HG03045 (cell line): ENCODE measurements at regions not wholly inside any gene's neighbourhood (a gene's known extent, or its start where the extent isn't known, plus 50 kb on each side); places are given as distances from the start of the nearest gene placed in this dataset.
A peak's percentile ranks its signal among the peaks of the same experiment; 100 is the strongest.

Source experiments
- ATAC-seq: cut with Tn5 transposase; IDR thresholded peaks from one replicate; pipeline ENCODE4 v1.9.1; 2021; ENCODE audit warnings: mild to moderate bottlenecking, moderate library complexity; ENCODE audit not compliant: unreplicated experiment

DNA sequence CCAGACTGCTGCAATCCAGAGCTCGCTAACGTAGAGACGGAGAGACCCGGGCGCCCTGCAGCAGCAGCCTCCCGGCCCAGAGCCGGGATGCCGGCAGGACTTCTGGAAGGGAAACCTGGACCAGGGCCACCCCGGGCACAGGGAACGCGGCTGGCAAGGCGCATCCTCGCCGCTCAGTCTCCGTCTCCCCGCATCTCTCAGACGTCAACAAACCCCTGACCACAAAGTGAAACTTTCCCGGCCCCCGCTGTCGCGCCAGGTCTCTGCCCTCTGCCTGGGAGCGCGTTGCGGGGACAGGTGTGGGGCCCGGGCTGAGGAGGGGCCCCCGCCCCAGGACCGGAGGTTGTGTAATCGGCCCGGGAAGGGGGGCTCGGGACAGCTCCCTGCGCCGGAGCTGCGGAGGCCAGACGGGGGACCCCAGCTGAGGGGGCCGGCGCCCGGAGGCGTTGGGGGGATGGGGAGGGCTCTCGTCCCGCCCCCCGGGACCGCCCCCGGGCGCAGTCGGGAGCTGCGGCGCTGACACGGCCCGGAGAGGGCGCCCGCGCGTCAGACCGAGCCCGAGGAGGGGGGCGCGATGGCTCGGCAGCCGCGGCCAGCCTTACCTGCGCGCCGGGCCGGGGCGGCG lies 116.6 kb upstream of the HIVEP3 start:
- peak; percentile 69 for ATAC-seq

- no peak for ATAC-seq
Measured at GRCh38 chr1:42034426-42034825, 115.7 kb upstream of the HIVEP3 start.

GRCh38 chr1:42033629-42034028 lies 114.9 kb upstream of the HIVEP3 start:
- no peak for ATAC-seq

DNA sequence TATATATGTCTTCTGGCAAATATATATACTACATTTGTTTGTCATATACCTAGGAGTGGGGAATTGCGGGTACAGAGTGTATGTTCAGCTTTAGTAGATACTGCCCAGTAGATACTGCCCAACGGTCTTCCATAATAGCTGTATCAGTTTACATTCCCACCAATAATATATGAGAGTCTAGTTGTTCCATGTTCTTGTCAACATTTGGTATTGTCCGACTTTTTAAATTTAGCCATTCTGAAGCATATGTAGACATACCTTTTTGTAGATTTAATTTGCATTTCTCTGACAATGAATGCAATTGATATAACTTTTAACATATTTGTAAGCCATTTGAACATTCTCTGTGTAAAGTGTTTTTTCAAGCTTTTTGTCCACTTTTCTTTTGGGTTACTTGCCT lies 99.0 kb upstream of the HIVEP3 start:
- no peak for ATAC-seq

DNA sequence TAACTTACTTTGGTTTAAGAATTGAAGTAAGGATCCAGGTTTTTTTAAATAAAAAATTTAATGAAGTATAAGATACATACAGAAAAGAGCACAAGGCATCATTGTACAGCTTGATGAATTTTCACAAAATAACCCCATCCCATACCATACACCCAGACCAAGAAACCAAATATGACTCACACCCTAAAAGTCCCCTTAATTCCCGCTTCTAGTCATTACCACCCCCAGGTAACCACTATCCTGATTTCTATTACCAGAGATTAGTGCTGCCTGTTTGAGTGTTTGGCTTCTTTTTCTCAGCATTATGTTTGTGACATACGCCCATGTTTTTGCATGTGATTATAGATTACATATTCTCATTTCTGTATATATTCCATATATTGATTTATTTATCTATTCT lies 98.5 kb upstream of the HIVEP3 start:
- no peak for ATAC-seq

GRCh38 chr1:42014823-42015222 lies 96.1 kb upstream of the HIVEP3 start:
- ATAC-seq, result no peak

DNA sequence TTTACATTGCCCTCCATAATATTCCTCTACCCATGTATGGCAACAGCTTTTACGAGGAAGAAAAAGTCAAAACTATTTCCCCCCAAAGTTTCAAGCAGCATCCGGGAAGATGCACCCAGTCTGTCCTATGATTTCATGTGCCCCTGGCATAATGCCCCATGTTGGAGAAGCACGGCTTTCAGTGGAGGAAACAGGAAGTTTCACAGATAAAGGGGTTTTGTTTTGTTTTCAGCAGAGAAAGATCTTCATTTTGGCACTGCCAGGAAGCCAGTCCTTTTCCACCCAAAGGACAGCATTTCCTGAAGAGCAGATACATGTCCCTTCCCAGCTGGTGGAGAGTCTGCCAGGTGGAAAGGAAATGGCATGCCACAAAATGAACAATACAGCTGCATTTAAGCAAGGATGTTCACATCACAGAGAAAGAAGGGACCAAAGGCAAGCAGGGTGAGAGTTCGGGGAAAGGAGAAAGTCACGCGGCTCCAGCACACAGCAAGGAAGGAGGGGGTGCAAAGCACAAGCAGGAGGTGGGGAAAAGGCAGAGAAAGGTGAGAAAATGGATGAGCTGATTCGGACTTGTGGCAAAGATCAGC lies 95.3 kb upstream of the HIVEP3 start:
- no peak for ATAC-seq

DNA sequence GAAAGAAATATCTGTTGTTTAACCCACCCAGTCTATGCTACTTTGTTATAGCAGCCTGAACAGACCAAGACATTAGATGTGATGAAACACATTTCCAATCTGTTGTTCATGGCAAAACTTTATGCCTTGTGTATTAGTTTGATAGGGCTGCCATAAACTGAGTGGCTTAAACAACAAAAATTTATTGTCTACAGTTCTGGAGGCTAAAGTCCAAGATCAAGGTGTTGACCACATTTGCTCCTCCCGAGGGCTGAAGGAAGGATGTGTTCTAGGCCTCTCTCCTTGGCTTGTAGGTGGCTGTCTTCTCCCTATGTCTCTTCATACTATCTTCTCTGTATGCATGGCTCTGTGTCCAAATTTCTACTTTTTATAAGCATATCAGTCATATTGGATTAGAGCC lies 94.1 kb upstream of the HIVEP3 start:
- no peak for ATAC-seq

- ATAC-seq, result no peak
Measured at GRCh38 chr1:42010381-42010780, 91.7 kb upstream of the HIVEP3 start.

DNA sequence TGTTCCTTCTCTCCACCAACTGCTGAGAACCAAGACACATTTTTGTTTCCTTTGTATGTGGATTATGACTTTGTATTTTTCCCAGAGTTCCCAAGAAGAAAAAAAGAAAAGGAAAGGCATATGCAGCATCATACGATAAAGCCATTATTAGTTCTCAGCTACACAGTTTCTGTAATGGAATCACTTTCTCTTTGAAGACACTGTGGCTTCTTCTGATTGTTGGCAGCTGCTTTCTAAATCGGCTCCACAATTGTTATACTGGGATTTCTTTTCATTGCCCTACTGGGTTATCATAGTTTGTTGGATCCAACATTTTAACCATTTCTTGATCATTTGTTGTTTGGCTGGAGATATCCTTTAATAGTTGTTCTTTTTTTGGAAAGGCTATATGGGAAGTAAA lies 89.5 kb upstream of the HIVEP3 start:
- ATAC-seq, result no peak

GRCh38 chr1:42006836-42007235 lies 88.1 kb upstream of the HIVEP3 start:
- ATAC-seq, result no peak

DNA sequence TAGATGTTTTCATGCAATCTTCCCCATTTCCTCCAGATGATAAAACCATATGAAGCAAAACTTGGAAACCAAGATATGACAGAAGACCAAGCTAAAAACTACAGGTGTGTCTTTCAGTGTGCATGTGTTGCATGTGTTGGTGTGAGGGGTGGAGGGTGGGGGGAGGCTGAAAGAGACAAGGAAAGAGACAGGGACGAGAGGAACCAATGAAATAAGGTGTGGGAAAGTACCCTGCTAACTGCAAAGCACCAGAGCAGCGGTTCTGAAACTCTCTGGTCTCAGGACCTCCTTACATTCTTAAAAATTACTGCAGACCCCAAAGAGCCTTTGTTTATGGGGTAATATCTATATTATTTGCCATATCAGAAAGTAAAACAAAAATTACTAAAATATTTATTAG lies 87.4 kb upstream of the HIVEP3 start:
- no peak for ATAC-seq

DNA sequence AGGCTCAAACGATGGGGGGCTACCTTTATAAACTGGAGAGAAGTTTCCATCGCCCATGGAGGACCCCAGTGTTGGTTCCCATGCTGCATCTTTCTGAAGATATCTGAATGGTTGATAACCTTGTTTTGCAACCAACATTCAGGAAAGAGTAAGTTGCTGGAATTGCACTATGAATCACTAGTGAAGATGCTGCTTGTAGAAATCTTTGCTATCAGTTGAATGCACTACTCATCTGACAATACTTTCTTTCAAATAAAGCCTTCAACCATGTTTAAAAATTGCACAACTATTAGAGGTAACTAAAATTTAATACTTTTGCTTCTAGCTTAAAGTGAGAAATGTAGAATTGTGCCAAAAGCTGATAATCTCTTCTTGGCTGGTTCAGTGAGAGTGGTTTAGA lies 86.8 kb upstream of the HIVEP3 start:
- ATAC-seq, result no peak

- ATAC-seq, result no peak
Measured at GRCh38 chr1:42004860-42005259, 86.1 kb upstream of the HIVEP3 start.

GRCh38 chr1:42004322-42004721 lies 85.6 kb upstream of the HIVEP3 start:
- ATAC-seq, result no peak

DNA sequence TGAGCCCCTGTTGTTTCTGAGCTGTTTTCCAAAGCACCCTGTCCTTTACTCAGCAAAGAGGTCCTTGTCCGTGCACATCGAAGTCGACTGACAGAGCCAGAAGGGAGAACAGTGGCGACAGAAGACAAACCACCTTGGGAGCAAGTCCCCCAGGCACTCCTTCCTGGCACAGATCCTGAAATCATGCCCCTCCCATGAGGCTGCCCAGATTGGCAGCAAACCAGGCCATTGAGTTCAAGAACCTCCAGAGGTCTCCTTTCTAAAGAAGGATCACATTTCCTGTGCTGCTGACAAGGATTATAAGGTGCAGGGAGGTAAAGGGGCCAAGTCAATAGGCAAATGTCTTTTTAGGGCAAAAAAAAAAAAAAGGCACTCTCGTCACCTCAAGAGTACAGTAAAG lies 84.7 kb upstream of the HIVEP3 start:
- no peak for ATAC-seq

- ATAC-seq, result no peak
Measured at GRCh38 chr1:42002220-42002619, 83.5 kb upstream of the HIVEP3 start.

GRCh38 chr1:42000766-42001165 lies 82.0 kb upstream of the HIVEP3 start:
- no peak for ATAC-seq

GRCh38 chr1:41999884-42000283 lies 81.2 kb upstream of the HIVEP3 start:
- ATAC-seq, result no peak

GRCh38 chr1:41998250-41998649 lies 79.5 kb upstream of the HIVEP3 start:
- no peak for ATAC-seq

DNA sequence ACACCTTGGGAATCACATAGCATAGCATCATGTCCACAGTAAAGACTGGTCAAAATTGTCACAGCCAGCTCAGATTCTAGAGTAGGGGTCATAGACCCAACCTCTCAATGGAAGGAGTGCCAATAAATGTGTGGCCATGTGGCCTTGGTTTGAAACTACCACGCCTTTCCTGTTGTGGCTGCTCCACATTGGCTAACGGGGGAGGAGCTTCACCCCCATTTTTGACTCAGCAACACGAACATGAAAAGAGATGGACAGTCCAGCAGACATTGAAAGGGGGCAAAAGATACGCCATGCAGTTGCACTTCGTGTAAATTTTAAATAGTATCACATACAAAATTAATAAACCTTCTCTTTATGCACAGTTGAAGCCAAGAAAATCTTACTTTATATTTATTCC lies 78.4 kb upstream of the HIVEP3 start:
- ATAC-seq, result no peak

GRCh38 chr1:41995441-41996130 lies 76.9 kb upstream of the HIVEP3 start:
- no peak for ATAC-seq
